Left ventricle myocardium inferior (tissue), 1 donor: ENCODE measurements at regions not wholly inside any gene's neighbourhood (a gene's known extent, or its start where the extent isn't known, plus 50 kb on each side); places are given as distances from the start of the nearest gene placed in this dataset.

Source experiments
- DNase-seq: peaks from one replicate; pipeline ENCODE4 v3.0.0-alpha.2; 2020
- H3K27ac ChIP-seq: fragments of 200-600 bp; replicated peaks from 2 replicates; pipeline ENCODE4 v1.8.0; 2021
- H3K27me3 ChIP-seq: fragments of 200-600 bp; 2 replicates; pipeline ENCODE4 v1.8.0; 2021; ENCODE audit warnings: low read depth
- H3K36me3 ChIP-seq: fragments of 200-600 bp; 2 replicates; pipeline ENCODE4 v1.8.0; 2021
- H3K4me1 ChIP-seq: fragments of 200-600 bp; 2 replicates; pipeline ENCODE4 v1.8.0; 2021
- H3K4me3 ChIP-seq: fragments of 200-600 bp; 2 replicates; pipeline ENCODE4 v1.8.0; 2021; ENCODE audit warnings: mild to moderate bottlenecking, moderate library complexity
- H3K9me3 ChIP-seq: fragments of 200-600 bp; replicated peaks from 2 replicates; pipeline ENCODE4 v1.8.0; 2021
- CTCF ChIP-seq: fragments of 200-600 bp; IDR thresholded peaks from 2 replicates; pipeline ENCODE4 v1.8.0; 2021; ENCODE audit warnings: antibody characterized with exemption, mild to moderate bottlenecking, borderline replicate concordance
- intact Hi-C: fragments of 100-400 bp; cut with micrococcal nuclease; formaldehyde crosslinking; loops from one replicate; pipeline ENCODE4 v1.11.0; 2022
- donor health status: DM: no; HTN: yes; CAD: no; lungs with severe emphysema.

DNA sequence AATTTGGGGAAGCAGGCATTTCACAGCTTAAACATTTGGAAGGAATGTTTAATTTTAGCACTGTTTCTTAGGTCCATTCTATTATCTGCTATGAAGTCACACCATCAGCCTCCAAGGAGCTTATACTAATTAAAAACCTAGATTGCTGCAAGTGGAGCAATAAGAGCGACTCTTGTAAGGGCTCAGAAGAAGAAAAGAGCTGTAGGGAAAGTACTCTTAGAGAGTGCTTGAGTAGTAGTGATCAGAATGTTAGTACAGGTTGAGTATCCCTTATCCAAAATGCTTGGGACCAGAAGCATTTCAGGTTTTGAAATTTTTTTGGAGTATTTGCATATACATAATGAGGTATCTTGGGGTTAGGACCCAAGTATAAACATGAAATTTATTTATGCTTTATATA lies 285.3 kb downstream of the UBE3D start:
- H3K4me3 ChIP-seq: no peak overlapping the region
- no peaks in the 10 kb centered on the region for H3K36me3 ChIP-seq
- no peaks in the 10 kb centered on the region for H3K27me3 ChIP-seq
- DNase-seq: no peak
- no peaks in the 10 kb centered on the region for H3K4me1 ChIP-seq
- H3K27ac ChIP-seq: no peak overlapping the region
- intact Hi-C loops: no loop called here
- no peaks in the 10 kb centered on the region for H3K9me3 ChIP-seq
- no peak for TF ChIP-seq CTCF

- DNase-seq: no peak
- TF ChIP-seq CTCF: no peak
- Histone ChIP-seq H3K4me1 (no peaks in the 10 kb centered on the region), H3K9me3 (no peaks in the 10 kb centered on the region), H3K4me3 (no peak overlapping the region), H3K36me3 (no peaks in the 10 kb centered on the region), H3K27me3 (no peaks in the 10 kb centered on the region), H3K27ac (no peak overlapping the region)
- intact Hi-C loops: no loop called here
Observed at GRCh38 chr6:82781620-82782204, 283.9 kb downstream of the UBE3D start.

GRCh38 chr6:82783587-82784236 lies 281.9 kb downstream of the UBE3D start:
- no peak overlapping the region for H3K27ac ChIP-seq
- DNase-seq: no peak
- no peaks in the 10 kb centered on the region for H3K9me3 ChIP-seq
- H3K36me3 ChIP-seq: no peaks in the 10 kb centered on the region
- H3K27me3 ChIP-seq: no peaks in the 10 kb centered on the region
- no peak for TF ChIP-seq CTCF
- H3K4me1 ChIP-seq: no peaks in the 10 kb centered on the region
- intact Hi-C loops: no loop called here
- H3K4me3 ChIP-seq: no peak overlapping the region

DNA sequence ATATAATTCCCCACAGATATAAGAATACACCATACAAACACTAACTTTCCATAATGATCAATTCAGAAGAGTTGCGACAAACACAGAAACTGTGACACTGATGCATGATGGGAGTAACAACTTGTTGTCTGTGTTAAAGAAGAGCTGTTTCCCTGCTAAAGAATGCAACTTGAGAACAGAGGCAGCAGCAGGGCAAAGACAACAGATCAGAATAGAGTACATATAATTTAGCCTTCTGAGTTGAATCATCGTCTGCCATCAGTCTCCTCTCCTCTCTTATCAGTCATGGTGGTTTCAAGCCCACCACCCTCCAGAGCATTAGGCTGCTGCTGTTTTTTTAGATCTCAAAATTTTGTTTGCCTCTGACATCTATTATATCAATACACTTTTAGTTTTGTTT lies 280.4 kb downstream of the UBE3D start:
- Histone ChIP-seq H3K27ac (no peak overlapping the region), H3K9me3 (peaks cover 1% of the 10 kb centered on the region), H3K4me3 (no peak overlapping the region), H3K27me3 (no peaks in the 10 kb centered on the region), H3K4me1 (no peaks in the 10 kb centered on the region), H3K36me3 (no peaks in the 10 kb centered on the region)
- DNase-seq: no peak
- TF ChIP-seq CTCF: no peak
- intact Hi-C loops: no loop called here

- intact Hi-C loops: no loop called here
- Histone ChIP-seq H3K27ac (no peak overlapping the region), H3K4me3 (no peak overlapping the region), H3K36me3 (no peaks in the 10 kb centered on the region), H3K27me3 (no peaks in the 10 kb centered on the region), H3K4me1 (no peaks in the 10 kb centered on the region), H3K9me3 (peaks cover 10% of the 10 kb centered on the region)
- no peak for DNase-seq
- no peak for TF ChIP-seq CTCF
Observed at GRCh38 chr6:82786248-82786647, 279.4 kb downstream of the UBE3D start.
